Mammary epithelial cell (primary cell): ENCODE measurements at regions not wholly inside any gene's neighbourhood (a gene's known extent, or its start where the extent isn't known, plus 50 kb on each side); places are given as distances from the start of the nearest gene placed in this dataset.

Source experiments
- CTCF ChIP-seq, 2 donors: IDR thresholded peaks in 1 of 2; conservative IDR thresholded peaks in 1 of 2; 2 replicates each; pipeline ENCODE4 v1.5.1; 2011 to 2012; ENCODE audit warnings: inconsistent platforms in 2 of 2, low read length in 2 of 2, mild to moderate bottlenecking in 2 of 2, control low read depth in 1 of 2, low read depth in 1 of 2; ENCODE audit not compliant: insufficient read depth in 1 of 2; ENCODE audit errors: extremely low read depth in 1 of 2
- EZH2 ChIP-seq: IDR thresholded peaks from 2 replicates; pipeline ENCODE4 v1.6.1; 2012; ENCODE audit warnings: low read length, inconsistent platforms, borderline replicate concordance

- TF ChIP-seq CTCF (conservative IDR thresholded peaks at IDR 0.05 in 1 of 2, IDR thresholded peaks at IDR 0.05 in 1 of 2; ENCODE audit: extremely low read depth in 1 of 2, insufficient read depth in 1 of 2, low read depth in 1 of 2, low read length in 2 of 2) (no peak), EZH2 (no peak)
Measured at GRCh38 chr13:24060993-24061392, 99.5 kb upstream of the SPATA13 start.
